Trophoblast cell (in vitro differentiated cells and primary cell): ENCODE measurements at regions not wholly inside any gene's neighbourhood (a gene's known extent, or its start where the extent isn't known, plus 50 kb on each side); places are given as distances from the start of the nearest gene placed in this dataset.
A peak's percentile ranks its signal among the peaks of the same experiment; 100 is the strongest.

ENCODE experiments used
- DNase-seq, 2 donors: peaks; one replicate each; pipeline ENCODE4 v3.0.0-alpha.2; 2016
- H2AFZ ChIP-seq: 2 replicates; pipeline ENCODE4 v1.6.1; 2013; ENCODE audit warnings: low read length, moderate library complexity, mild to moderate bottlenecking; ENCODE audit not compliant: insufficient read depth, poor library complexity
- H2AK5ac ChIP-seq: 2 replicates; pipeline ENCODE4 v1.6.1; 2013; ENCODE audit warnings: mild to moderate bottlenecking, low read length
- H2BK120ac ChIP-seq: 2 replicates; pipeline ENCODE4 v1.6.1; 2013; ENCODE audit warnings: low read length, mild to moderate bottlenecking, moderate library complexity; ENCODE audit not compliant: insufficient read depth, poor library complexity
- H2BK12ac ChIP-seq: 2 replicates; pipeline ENCODE4 v1.6.1; 2013; ENCODE audit warnings: mild to moderate bottlenecking, low read length, moderate library complexity
- H2BK5ac ChIP-seq: 2 replicates; pipeline ENCODE4 v1.6.1; 2013; ENCODE audit warnings: low read length, low read depth, moderate library complexity, mild to moderate bottlenecking; ENCODE audit not compliant: poor library complexity
- H3K14ac ChIP-seq: 2 replicates; pipeline ENCODE4 v1.6.1; 2013; ENCODE audit warnings: mild to moderate bottlenecking, low read length
- H3K18ac ChIP-seq: 2 replicates; pipeline ENCODE4 v1.6.1; 2013; ENCODE audit warnings: mild to moderate bottlenecking, low read length
- H3K23ac ChIP-seq: 2 replicates; pipeline ENCODE4 v1.6.1; 2013; ENCODE audit warnings: low read length
- H3K27ac ChIP-seq: 2 replicates; pipeline ENCODE4 v1.5.1; 2013; ENCODE audit warnings: low read depth, mild to moderate bottlenecking, inconsistent platforms, low read length, moderate library complexity
- H3K27me3 ChIP-seq: 2 replicates; pipeline ENCODE4 v1.6.1; 2013; ENCODE audit warnings: inconsistent platforms, mild to moderate bottlenecking, low read length, moderate library complexity; ENCODE audit not compliant: insufficient read depth
- H3K36me3 ChIP-seq, 2 experiments: 1 replicate in 1 of 2; 2 replicates in 1 of 2; pipeline ENCODE4 v1.6.1; 2013; ENCODE audit warnings: low read length in 2 of 2, mild to moderate bottlenecking in 2 of 2, moderate library complexity in 1 of 2; ENCODE audit not compliant: insufficient read depth in 2 of 2, control insufficient read depth in 1 of 2
- H3K4ac ChIP-seq: 2 replicates; pipeline ENCODE4 v1.6.1; 2013; ENCODE audit warnings: low read depth, mild to moderate bottlenecking, low read length, moderate library complexity
- H3K4me1 ChIP-seq, 2 experiments: 1 replicate in 1 of 2; 2 replicates in 1 of 2; pipeline ENCODE4 v1.6.1; 2013; ENCODE audit warnings: low read length in 2 of 2, mild to moderate bottlenecking in 2 of 2, moderate library complexity in 1 of 2; ENCODE audit not compliant: insufficient read depth in 2 of 2, control insufficient read depth in 1 of 2
- H3K4me2 ChIP-seq: 2 replicates; pipeline ENCODE4 v1.6.1; 2013; ENCODE audit warnings: inconsistent platforms, mild to moderate bottlenecking, low read length, moderate library complexity
- H3K4me3 ChIP-seq: 2 replicates; pipeline ENCODE4 v1.5.1; 2013; ENCODE audit warnings: mild to moderate bottlenecking, low read depth, low read length, inconsistent platforms
- H3K79me1 ChIP-seq: one replicate; pipeline ENCODE4 v1.6.1; 2013; ENCODE audit warnings: low read length
- H3K79me2 ChIP-seq: 2 replicates; pipeline ENCODE4 v1.6.1; 2013; ENCODE audit warnings: low read length, mild to moderate bottlenecking; ENCODE audit not compliant: control insufficient read depth, insufficient read depth, poor library complexity
- H3K9ac ChIP-seq: 2 replicates; pipeline ENCODE4 v1.6.1; 2013; ENCODE audit warnings: mild to moderate bottlenecking, low read length
- H3K9me3 ChIP-seq: 2 replicates; pipeline ENCODE4 v1.6.1; 2013; ENCODE audit warnings: low read depth, mild to moderate bottlenecking, control low read depth, inconsistent platforms, low read length; ENCODE audit not compliant: insufficient read depth
- H4K12ac ChIP-seq: 2 replicates; pipeline ENCODE4 v1.6.1; 2013; ENCODE audit warnings: low read depth, mild to moderate bottlenecking, low read length, moderate library complexity
- H4K8ac ChIP-seq: 2 replicates; pipeline ENCODE4 v1.6.1; 2013; ENCODE audit warnings: low read depth, mild to moderate bottlenecking, low read length, moderate library complexity
- H4K91ac ChIP-seq: one replicate; pipeline ENCODE4 v1.6.1; 2013; ENCODE audit warnings: low read depth, mild to moderate bottlenecking, low read length, moderate library complexity
- WGBS: extraction: QIAGEN DNeasy Blood & Tissue Kit; methylation state at CpG from one replicate; pipeline ENCODE4 v1.1.7; 2013; ENCODE audit warnings: missing lambda C conversion rate; ENCODE audit not compliant: insufficient read length, insufficient coverage; ENCODE audit errors: extremely low coverage; 5-methylcytosine and 5-hydroxymethylcytosine counted together

- no peak overlapping the region for H2AFZ ChIP-seq
- no peak overlapping the region for H4K12ac ChIP-seq
- H3K27me3 ChIP-seq: no peaks in the 10 kb centered on the region
- H4K8ac ChIP-seq: no peak overlapping the region
- H3K23ac ChIP-seq: no peak overlapping the region
- no peak overlapping the region for H4K91ac ChIP-seq
- H3K9ac ChIP-seq: no peak overlapping the region
- no peak overlapping the region for H2BK120ac ChIP-seq
- H3K79me2 ChIP-seq: no peaks in the 10 kb centered on the region
- no peak overlapping the region for H3K4me3 ChIP-seq
- no peak for DNase-seq
- H2BK5ac ChIP-seq: no peak overlapping the region
- H2BK12ac ChIP-seq: no peak overlapping the region
- no peak overlapping the region for H3K4me2 ChIP-seq
- H3K4ac ChIP-seq: no peak overlapping the region
- H2AK5ac ChIP-seq: no peak overlapping the region
- H3K4me1 ChIP-seq: no peaks in the 10 kb centered on the region
- no peak overlapping the region for H3K18ac ChIP-seq
- no peak overlapping the region for H3K27ac ChIP-seq
- H3K14ac ChIP-seq: no peak overlapping the region
- no peaks in the 10 kb centered on the region for H3K36me3 ChIP-seq
- H3K9me3 ChIP-seq: no peaks in the 10 kb centered on the region
- no peaks in the 10 kb centered on the region for H3K79me1 ChIP-seq
Observed at GRCh38 chr14:58725226-58725625, 87.5 kb downstream of the DACT1 start.

- H2AK5ac ChIP-seq: no peak overlapping the region
- H3K27ac ChIP-seq: no peak overlapping the region
- no peak for DNase-seq
- no CpG with 5 or more reads among the region's 2 CpGs for WGBS
- H4K12ac ChIP-seq: no peak overlapping the region
- no peak overlapping the region for H3K18ac ChIP-seq
- no peaks in the 10 kb centered on the region for H3K4me1 ChIP-seq
- H3K23ac ChIP-seq: no peak overlapping the region
- H3K79me1 ChIP-seq: no peaks in the 10 kb centered on the region
- H3K4me2 ChIP-seq: no peak overlapping the region
- no peak overlapping the region for H4K8ac ChIP-seq
- H2BK12ac ChIP-seq: no peak overlapping the region
- no peak overlapping the region for H2BK120ac ChIP-seq
- H4K91ac ChIP-seq: no peak overlapping the region
- no peaks in the 10 kb centered on the region for H3K27me3 ChIP-seq
- H2BK5ac ChIP-seq: no peak overlapping the region
- no peaks in the 10 kb centered on the region for H3K79me2 ChIP-seq
- H3K9ac ChIP-seq: no peak overlapping the region
- no peak overlapping the region for H2AFZ ChIP-seq
- H3K14ac ChIP-seq: no peak overlapping the region
- no peaks in the 10 kb centered on the region for H3K9me3 ChIP-seq
- no peaks in the 10 kb centered on the region for H3K36me3 ChIP-seq
- no peak overlapping the region for H3K4me3 ChIP-seq
- no peak overlapping the region for H3K4ac ChIP-seq
Observed at GRCh38 chr14:58725871-58726270, 88.1 kb downstream of the DACT1 start.

- no peak overlapping the region for H3K23ac ChIP-seq
- H3K4ac ChIP-seq: no peak overlapping the region
- no peak overlapping the region for H2BK120ac ChIP-seq
- no peaks in the 10 kb centered on the region for H3K4me1 ChIP-seq
- H3K27ac ChIP-seq: no peak overlapping the region
- H2BK12ac ChIP-seq: no peak overlapping the region
- no peak overlapping the region for H4K8ac ChIP-seq
- no peak overlapping the region for H3K4me2 ChIP-seq
- no peaks in the 10 kb centered on the region for H3K79me1 ChIP-seq
- no peaks in the 10 kb centered on the region for H3K27me3 ChIP-seq
- no peak overlapping the region for H2AFZ ChIP-seq
- no peaks in the 10 kb centered on the region for H3K36me3 ChIP-seq
- WGBS: no CpG with 5 or more reads among the region's 5 CpGs
- DNase-seq: no peak
- no peak overlapping the region for H3K4me3 ChIP-seq
- no peak overlapping the region for H2BK5ac ChIP-seq
- H3K9me3 ChIP-seq: no peaks in the 10 kb centered on the region
- no peak overlapping the region for H3K14ac ChIP-seq
- H4K12ac ChIP-seq: no peak overlapping the region
- H2AK5ac ChIP-seq: no peak overlapping the region
- H3K18ac ChIP-seq: no peak overlapping the region
- H3K79me2 ChIP-seq: no peaks in the 10 kb centered on the region
- H4K91ac ChIP-seq: no peak overlapping the region
- H3K9ac ChIP-seq: no peak overlapping the region
Observed at GRCh38 chr14:58730792-58731464, 93.2 kb downstream of the DACT1 start.

- H3K4me2 ChIP-seq: no peak overlapping the region
- no peak for DNase-seq
- WGBS: no CpG with 5 or more reads among the region's 2 CpGs
- H3K27me3 ChIP-seq: no peaks in the 10 kb centered on the region
- no peaks in the 10 kb centered on the region for H3K79me2 ChIP-seq
- H3K14ac ChIP-seq: no peak overlapping the region
- no peak overlapping the region for H4K12ac ChIP-seq
- H3K9ac ChIP-seq: no peak overlapping the region
- H3K27ac ChIP-seq: no peak overlapping the region
- no peak overlapping the region for H3K4ac ChIP-seq
- H3K18ac ChIP-seq: no peak overlapping the region
- no peaks in the 10 kb centered on the region for H3K36me3 ChIP-seq
- H2BK5ac ChIP-seq: no peak overlapping the region
- no peaks in the 10 kb centered on the region for H3K79me1 ChIP-seq
- H3K23ac ChIP-seq: no peak overlapping the region
- H2BK12ac ChIP-seq: no peak overlapping the region
- no peak overlapping the region for H4K8ac ChIP-seq
- no peak overlapping the region for H3K4me3 ChIP-seq
- no peak overlapping the region for H2AFZ ChIP-seq
- H2AK5ac ChIP-seq: no peak overlapping the region
- H4K91ac ChIP-seq: peak overlapping the region; percentile 35
- H2BK120ac ChIP-seq: no peak overlapping the region
- H3K4me1 ChIP-seq: no peaks in the 10 kb centered on the region
- no peaks in the 10 kb centered on the region for H3K9me3 ChIP-seq
Observed at GRCh38 chr14:58731465-58732293, 93.9 kb downstream of the DACT1 start.
